ENCODE measurements at regions not wholly inside any gene's neighbourhood (a gene's known extent, or its start where the extent isn't known, plus 50 kb on each side); places are given as distances from the start of the nearest gene placed in this dataset.
"Not testable (repeated sequence)": the region's sequence is repeated elsewhere in the genome, so short reads cannot be mapped to it uniquely, and the experiment has no call there.

GRCh38 chr3:184502841-184503240 lies 58.7 kb upstream of the EPHB3 start:
- ATAC-seq; DNase-seq; intact Hi-C loops (cut with DNase I): not testable (repeated sequence)

GRCh38 chr3:184503647-184504046 lies 57.9 kb upstream of the EPHB3 start:
- DNase-seq (no peak), ATAC-seq (no peak)
- intact Hi-C loops (cut with DNase I): no loop called here

GRCh38 chr3:184505076-184505878 lies 56.3 kb upstream of the EPHB3 start:
- intact Hi-C loops (cut with DNase I): no loop called here
- no peak for DNase-seq
- no peak for ATAC-seq

- no peak for DNase-seq
- ATAC-seq: no peak
- intact Hi-C loops (cut with DNase I): no loop called here
Measured at GRCh38 chr3:184506561-184506991, 55.0 kb upstream of the EPHB3 start.

GRCh38 chr3:184508938-184509337 lies 52.6 kb upstream of the EPHB3 start:
- intact Hi-C loops (cut with DNase I): no loop called here
- ATAC-seq (no peak), DNase-seq (no peak)

GRCh38 chr3:184511741-184512140 lies 49.8 kb upstream of the EPHB3 start:
- ATAC-seq (no peak), DNase-seq (no peak)
- intact Hi-C loops (cut with DNase I): loop anchor here (10.0 kb wide), 2 partner anchors 97 to 137 kb away; partner anchors contain the start of gene THPO (in 1 of the 2)

Measured in left cardiac atrium (tissue), 4 donors.